ENCODE measurements at regions not wholly inside any gene's neighbourhood (a gene's known extent, or its start where the extent isn't known, plus 50 kb on each side); places are given as distances from the start of the nearest gene placed in this dataset.

DNA sequence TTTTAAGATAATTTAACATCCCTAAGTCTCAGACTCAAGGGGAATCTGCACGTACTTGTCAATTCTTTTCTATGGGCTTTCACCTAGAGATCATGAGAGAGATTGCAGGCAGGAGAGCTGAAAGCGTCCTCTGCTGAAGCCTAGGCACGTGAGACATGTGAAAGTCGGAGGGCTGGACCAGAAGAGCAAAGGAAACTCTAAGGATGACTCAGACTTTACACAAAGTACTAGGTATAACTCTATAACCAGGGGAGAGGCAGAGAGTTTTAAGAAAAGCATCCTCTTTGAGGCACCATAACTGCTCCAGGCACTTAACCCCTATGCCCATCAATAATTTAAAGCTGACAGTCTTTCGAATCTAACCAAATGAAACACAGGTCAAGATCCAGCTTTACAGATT is 436.6 kb downstream of the VGLL3 start:
- no peaks in the 10 kb centered on the region for H3K4me1 ChIP-seq (ENCODE audit: insufficient read depth)
- H3K9me2 ChIP-seq (replicated peaks; ENCODE audit: insufficient read depth): no peaks in the 10 kb centered on the region
- no peak overlapping the region for H3K4me2 ChIP-seq
- no peak overlapping the region for H3K4me3 ChIP-seq
- TF ChIP-seq EZH2phosphoT487 (IDR thresholded peaks at IDR 0.05; ENCODE audit: low read depth, severe bottlenecking, unreplicated experiment) (no peak), EZH2 (IDR thresholded peaks at IDR 0.05; ENCODE audit: borderline replicate concordance) (no peak)
- TF ChIP-seq, protein P1, sequence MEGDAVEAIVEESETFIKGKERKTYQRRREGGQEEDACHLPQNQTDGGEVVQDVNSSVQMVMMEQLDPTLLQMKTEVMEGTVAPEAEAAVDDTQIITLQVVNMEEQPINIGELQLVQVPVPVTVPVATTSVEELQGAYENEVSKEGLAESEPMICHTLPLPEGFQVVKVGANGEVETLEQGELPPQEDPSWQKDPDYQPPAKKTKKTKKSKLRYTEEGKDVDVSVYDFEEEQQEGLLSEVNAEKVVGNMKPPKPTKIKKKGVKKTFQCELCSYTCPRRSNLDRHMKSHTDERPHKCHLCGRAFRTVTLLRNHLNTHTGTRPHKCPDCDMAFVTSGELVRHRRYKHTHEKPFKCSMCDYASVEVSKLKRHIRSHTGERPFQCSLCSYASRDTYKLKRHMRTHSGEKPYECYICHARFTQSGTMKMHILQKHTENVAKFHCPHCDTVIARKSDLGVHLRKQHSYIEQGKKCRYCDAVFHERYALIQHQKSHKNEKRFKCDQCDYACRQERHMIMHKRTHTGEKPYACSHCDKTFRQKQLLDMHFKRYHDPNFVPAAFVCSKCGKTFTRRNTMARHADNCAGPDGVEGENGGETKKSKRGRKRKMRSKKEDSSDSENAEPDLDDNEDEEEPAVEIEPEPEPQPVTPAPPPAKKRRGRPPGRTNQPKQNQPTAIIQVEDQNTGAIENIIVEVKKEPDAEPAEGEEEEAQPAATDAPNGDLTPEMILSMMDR (IDR thresholded peaks at IDR 0.05; ENCODE audit: poor library complexity): no peak
- WGBS (ENCODE audit: low lambda C conversion rate, missing lambda C conversion rate): 62% methylated on average over 5 of the region's 5 CpGs
- no peaks in the 10 kb centered on the region for H3K36me3 ChIP-seq (replicated peaks; ENCODE audit: insufficient read depth, low read depth)
- no peak for DNase-seq (ENCODE audit: low spot score)
- H2AFZ ChIP-seq: no peak overlapping the region
- H3K27me3 ChIP-seq: no peaks in the 10 kb centered on the region
- no peak overlapping the region for H3K27ac ChIP-seq
- H3K9me3 ChIP-seq (ENCODE audit: low read depth): no peaks in the 10 kb centered on the region
- no peaks in the 10 kb centered on the region for H4K20me1 ChIP-seq (ENCODE audit: insufficient read depth, poor library complexity, severe bottlenecking)
- H3K79me2 ChIP-seq: no peaks in the 10 kb centered on the region

DNA sequence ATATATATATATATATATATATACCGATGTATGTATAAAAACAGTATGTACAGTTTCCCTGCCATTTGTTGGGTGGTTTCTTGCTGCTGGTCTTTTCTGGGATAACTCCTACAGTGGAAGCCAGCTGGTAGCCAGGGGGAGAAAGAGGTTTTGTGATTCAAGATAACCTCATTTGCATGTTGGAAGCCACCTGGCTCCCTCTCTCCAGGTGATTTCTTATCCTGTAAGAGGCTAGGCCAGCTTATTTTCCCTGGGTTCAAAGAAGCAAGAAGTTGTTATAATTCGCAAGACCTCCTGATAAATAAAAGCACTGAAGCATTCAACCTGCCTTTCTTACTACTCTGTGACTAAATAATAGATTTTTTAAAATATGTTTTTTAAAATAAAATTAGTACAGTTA is 443.3 kb downstream of the VGLL3 start:
- Histone ChIP-seq H3K9me2 (replicated peaks; ENCODE audit: insufficient read depth) (no peaks in the 10 kb centered on the region), H3K36me3 (replicated peaks; ENCODE audit: insufficient read depth, low read depth) (no peaks in the 10 kb centered on the region), H3K9me3 (ENCODE audit: low read depth) (no peaks in the 10 kb centered on the region), H3K79me2 (no peaks in the 10 kb centered on the region), H3K4me2 (no peak overlapping the region), H3K4me3 (no peak overlapping the region), H2AFZ (no peak overlapping the region), H4K20me1 (ENCODE audit: insufficient read depth, poor library complexity, severe bottlenecking) (no peaks in the 10 kb centered on the region), H3K27ac (no peak overlapping the region), H3K4me1 (ENCODE audit: insufficient read depth) (no peaks in the 10 kb centered on the region), H3K27me3 (no peaks in the 10 kb centered on the region)
- WGBS (ENCODE audit: low lambda C conversion rate, missing lambda C conversion rate): 33% methylated on average over 2 of the region's 2 CpGs
- DNase-seq (ENCODE audit: low spot score): no peak
- TF ChIP-seq EZH2phosphoT487 (IDR thresholded peaks at IDR 0.05; ENCODE audit: low read depth, severe bottlenecking, unreplicated experiment) (no peak), EZH2 (IDR thresholded peaks at IDR 0.05; ENCODE audit: borderline replicate concordance) (no peak)
- TF ChIP-seq, protein P1 (IDR thresholded peaks at IDR 0.05; ENCODE audit: poor library complexity): no peak

- H3K27ac ChIP-seq: no peak overlapping the region
- TF ChIP-seq EZH2 (IDR thresholded peaks at IDR 0.05; ENCODE audit: borderline replicate concordance) (no peak), EZH2phosphoT487 (IDR thresholded peaks at IDR 0.05; ENCODE audit: low read depth, severe bottlenecking, unreplicated experiment) (no peak)
- TF ChIP-seq, protein P1 (IDR thresholded peaks at IDR 0.05; ENCODE audit: poor library complexity): no peak
- H3K79me2 ChIP-seq: no peaks in the 10 kb centered on the region
- no peaks in the 10 kb centered on the region for H3K36me3 ChIP-seq (replicated peaks; ENCODE audit: insufficient read depth, low read depth)
- no peaks in the 10 kb centered on the region for H3K27me3 ChIP-seq
- no peak overlapping the region for H3K4me3 ChIP-seq
- WGBS (ENCODE audit: low lambda C conversion rate, missing lambda C conversion rate): 71% methylated on average over 5 of the region's 5 CpGs
- H3K9me3 ChIP-seq (ENCODE audit: low read depth): no peaks in the 10 kb centered on the region
- no peak for DNase-seq (ENCODE audit: low spot score)
- H3K9me2 ChIP-seq (replicated peaks; ENCODE audit: insufficient read depth): no peaks in the 10 kb centered on the region
- H3K4me2 ChIP-seq: no peak overlapping the region
- H4K20me1 ChIP-seq (ENCODE audit: insufficient read depth, poor library complexity, severe bottlenecking): no peaks in the 10 kb centered on the region
- no peaks in the 10 kb centered on the region for H3K4me1 ChIP-seq (ENCODE audit: insufficient read depth)
- no peak overlapping the region for H2AFZ ChIP-seq
Measured at GRCh38 chr3:86537171-86537570, 453.8 kb downstream of the VGLL3 start.

GRCh38 chr3:86519819-86520218 is 471.1 kb downstream of the VGLL3 start:
- no peaks in the 10 kb centered on the region for H3K79me2 ChIP-seq
- no peaks in the 10 kb centered on the region for H3K9me2 ChIP-seq (replicated peaks; ENCODE audit: insufficient read depth)
- H2AFZ ChIP-seq: no peak overlapping the region
- no peaks in the 10 kb centered on the region for H4K20me1 ChIP-seq (ENCODE audit: insufficient read depth, poor library complexity, severe bottlenecking)
- H3K36me3 ChIP-seq (replicated peaks; ENCODE audit: insufficient read depth, low read depth): no peaks in the 10 kb centered on the region
- H3K27me3 ChIP-seq: no peaks in the 10 kb centered on the region
- no peak overlapping the region for H3K4me2 ChIP-seq
- no peak overlapping the region for H3K4me3 ChIP-seq
- TF ChIP-seq EZH2 (IDR thresholded peaks at IDR 0.05; ENCODE audit: borderline replicate concordance): no peak
- TF ChIP-seq, protein P1 (IDR thresholded peaks at IDR 0.05; ENCODE audit: poor library complexity): no peak
- no peak for TF ChIP-seq EZH2phosphoT487 (IDR thresholded peaks at IDR 0.05; ENCODE audit: low read depth, severe bottlenecking, unreplicated experiment)
- no peaks in the 10 kb centered on the region for H3K4me1 ChIP-seq (ENCODE audit: insufficient read depth)
- no peak overlapping the region for H3K27ac ChIP-seq
- 83% methylated on average over 1 of the region's 1 CpG for WGBS (ENCODE audit: low lambda C conversion rate, missing lambda C conversion rate)
- no peaks in the 10 kb centered on the region for H3K9me3 ChIP-seq (ENCODE audit: low read depth)
- DNase-seq (ENCODE audit: low spot score): no peak
